HCT116 (cell line): ENCODE measurements at regions not wholly inside any gene's neighbourhood (a gene's known extent, or its start where the extent isn't known, plus 50 kb on each side); places are given as distances from the start of the nearest gene placed in this dataset.

Experiments used
- ATAC-seq: fragments of 200-7000 bp; cut with Tn5 transposase; 2 replicates; pipeline ENCODE4 v1.9.1; 2020; ENCODE audit warnings: mild to moderate bottlenecking, moderate library complexity
- BruUV-seq: library from RNA; stranded (reverse); fragments of 400-500 nt; replicated peaks from 2 replicates; lab custom pipeline; 2021; lab: Mats Ljungman, UMichigan
- CTCF ChIA-PET: fragments of 300-600 bp; sonication (Branson Sonifier 250); formaldehyde crosslinking; loops from one replicate; lab custom pipeline; 2021; ENCODE audit warnings: antibody characterized with exemption; lab: Charles Lee
- POLR2A ChIA-PET: fragments of 300-600, 350-600 bp; sonication (Branson Sonifier 250); formaldehyde crosslinking; loops from one replicate; lab custom pipeline; 2021; ENCODE audit warnings: antibody characterized with exemption; lab: Charles Lee
- RAD21 ChIA-PET, 2 experiments: fragments of 300-600 bp; sonication (Branson Sonifier 250); formaldehyde crosslinking; loops; one replicate each; lab custom pipeline; 2023; ENCODE audit warnings: low total read pairs in 2 of 2; ENCODE audit not compliant: uncharacterized antibody in 2 of 2, unreplicated experiment in 2 of 2, low non-redundant PET in 1 of 2; lab: Charles Lee
- DNase-seq: peaks from one replicate; pipeline ENCODE4 v3.0.0-alpha.2; 2010; ENCODE audit warnings: low read depth, low spot score
- H2AFZ ChIP-seq: fragments of 200-600 bp; shearing (Covaris generic), sonication (generic); 2 replicates; pipeline ENCODE4 v1.6.1; 2017; ENCODE audit warnings: low read depth, mixed run types, mixed read lengths, antibody characterized with exemption, low read length; ENCODE audit not compliant: poor library complexity, severe bottlenecking
- H3K27ac ChIP-seq: 2 replicates; pipeline ENCODE4 v1.5.1; 2012; ENCODE audit warnings: low read depth, low read length
- H3K27me3 ChIP-seq: fragments of 200-600 bp; sonication (generic); 2 replicates; pipeline ENCODE4 v1.6.1; 2016; ENCODE audit warnings: mixed run types, low read length, mixed read lengths; ENCODE audit not compliant: insufficient read depth
- H3K36me3 ChIP-seq, 2 experiments: fragments of 200-500 bp in 1 of 2; fragments of 200-600 bp in 1 of 2; sonication (Bioruptor generic) in 1 of 2; sonication (generic) in 1 of 2; 2 replicates each; pipeline versions ENCODE4 v1.5.1 to v1.6.1; 2014 to 2016; ENCODE audit warnings: low read length in 2 of 2, inconsistent platforms in 1 of 2, mixed read lengths in 1 of 2, mixed run types in 1 of 2; ENCODE audit not compliant: insufficient read depth in 2 of 2, control insufficient read depth in 1 of 2
- H3K4me1 ChIP-seq, 2 experiments: fragments of 200-600 bp in 1 of 2; sonication (generic) in 1 of 2; 2 replicates each; pipeline versions ENCODE4 v1.5.1 to v1.6.1; 2012 to 2017; ENCODE audit warnings: low read length in 2 of 2, inconsistent platforms in 1 of 2, mild to moderate bottlenecking in 1 of 2, mixed read lengths in 1 of 2, mixed run types in 1 of 2, moderate library complexity in 1 of 2; ENCODE audit not compliant: insufficient read depth in 2 of 2, control insufficient read depth in 1 of 2
- H3K4me2 ChIP-seq: fragments of 200-600 bp; sonication (generic); 2 replicates; pipeline ENCODE4 v1.6.1; 2017; ENCODE audit warnings: mixed run types, low read length, mixed read lengths
- H3K4me3 ChIP-seq, 2 experiments: fragments of 200-600 bp in 1 of 2; sonication (generic) in 1 of 2; replicated peaks in 1 of 2; 2 replicates each; pipeline ENCODE4 v1.5.1; 2011 to 2016; ENCODE audit warnings: low read length in 2 of 2, control low read depth in 1 of 2, low read depth in 1 of 2, mild to moderate bottlenecking in 1 of 2, mixed read lengths in 1 of 2, mixed run types in 1 of 2
- H3K79me2 ChIP-seq: fragments of 200-600 bp; sonication (generic); 2 replicates; pipeline ENCODE4 v1.6.1; 2017; ENCODE audit warnings: mild to moderate bottlenecking, mixed run types, low read length, moderate library complexity, mixed read lengths; ENCODE audit not compliant: insufficient read depth
- H3K9ac ChIP-seq: fragments of 200-600 bp; sonication (generic); 2 replicates; pipeline ENCODE4 v1.6.1; 2016; ENCODE audit warnings: low read length, mixed read lengths
- H3K9me2 ChIP-seq: fragments of 200-600 bp; sonication (generic), shearing (Covaris generic); 2 replicates; pipeline ENCODE4 v1.6.1; 2017; ENCODE audit warnings: mixed run types, mild to moderate bottlenecking, moderate library complexity; ENCODE audit not compliant: insufficient read depth
- H3K9me3 ChIP-seq, 2 experiments: fragments of 200-500 bp in 1 of 2; fragments of 200-600 bp in 1 of 2; sonication (Bioruptor generic) in 1 of 2; sonication (generic) in 1 of 2; 2 replicates each; pipeline ENCODE4 v1.6.1; 2014 to 2017; ENCODE audit warnings: low read length in 2 of 2, mixed read lengths in 2 of 2, inconsistent platforms in 1 of 2, low read depth in 1 of 2, mild to moderate bottlenecking in 1 of 2, mixed run types in 1 of 2, moderate library complexity in 1 of 2; ENCODE audit not compliant: control insufficient read depth in 1 of 2, insufficient read depth in 1 of 2
- H4K20me1 ChIP-seq: fragments of 200-600 bp; sonication (generic), shearing (Covaris generic); 2 replicates; pipeline ENCODE4 v1.6.1; 2017; ENCODE audit warnings: mixed run types, mild to moderate bottlenecking, moderate library complexity; ENCODE audit not compliant: insufficient read depth
- CEBPB ChIP-seq: IDR thresholded peaks from 2 replicates; pipeline ENCODE4 v1.6.1; 2012; ENCODE audit warnings: low read depth
- ELF1 ChIP-seq: IDR thresholded peaks from 2 replicates; pipeline ENCODE4 v1.6.1; 2012; ENCODE audit warnings: low read depth, borderline replicate concordance
- FOSL1 ChIP-seq: IDR thresholded peaks from 2 replicates; pipeline ENCODE4 v1.6.1; 2012; ENCODE audit warnings: low read depth
- RAD21 ChIP-seq: IDR thresholded peaks from 2 replicates; pipeline ENCODE4 v1.6.1; 2012; ENCODE audit warnings: low read depth, mild to moderate bottlenecking
- REST ChIP-seq: IDR thresholded peaks from 2 replicates; pipeline ENCODE4 v1.6.1; 2012; ENCODE audit warnings: low read depth
- SIN3A ChIP-seq: IDR thresholded peaks from 2 replicates; pipeline ENCODE4 v1.6.1; 2012; ENCODE audit warnings: low read depth
- SP1 ChIP-seq: IDR thresholded peaks from 2 replicates; pipeline ENCODE4 v1.6.1; 2012; ENCODE audit warnings: low read depth
- TCF7L2 ChIP-seq: IDR thresholded peaks from 2 replicates; pipeline ENCODE4 v1.7.0; 2011; ENCODE audit warnings: borderline replicate concordance, inconsistent platforms; ENCODE audit not compliant: insufficient read depth, insufficient read length; ENCODE audit errors: extremely low read depth
- YY1 ChIP-seq: IDR thresholded peaks from 2 replicates; pipeline ENCODE4 v1.6.1; 2011; ENCODE audit warnings: low read length, low read depth, moderate library complexity, mild to moderate bottlenecking; ENCODE audit not compliant: insufficient replicate concordance; ENCODE audit errors: extremely low read depth
- ZBTB33 ChIP-seq: IDR thresholded peaks from 2 replicates; pipeline ENCODE4 v1.6.1; 2011; ENCODE audit warnings: mild to moderate bottlenecking, low read length, moderate library complexity; ENCODE audit not compliant: insufficient replicate concordance; ENCODE audit errors: extremely low read depth
- ZFX ChIP-seq: fragments of 450-650 bp; IDR thresholded peaks from 2 replicates; pipeline ENCODE4 v1.6.1; 2017
- intact Hi-C: fragments of 100-400 bp; cut with micrococcal nuclease; formaldehyde crosslinking; loops from 2 replicates; pipeline ENCODE4 v1.10.0; 2022

- no peak overlapping the region for H3K4me3 ChIP-seq
- DNase-seq (no peak), ATAC-seq (no peak)
- RAD21 ChIA-PET = no interaction called here
- no peaks in the 10 kb centered on the region for H3K27me3 ChIP-seq
- CTCF ChIA-PET = no interaction called here
- no peaks in the 10 kb centered on the region for H3K9me2 ChIP-seq
- no TSS peak for BruUV-seq
- intact Hi-C loops = no loop called here
- no peaks in the 10 kb centered on the region for H3K4me1 ChIP-seq
- H3K36me3 ChIP-seq = no peaks in the 10 kb centered on the region
- TF ChIP-seq REST = no peak
- no peak for TF ChIP-seq SP1
- TF ChIP-seq ZFX = no peak
- no peak overlapping the region for H3K4me2 ChIP-seq
- H4K20me1 ChIP-seq = no peaks in the 10 kb centered on the region
- H2AFZ ChIP-seq = no peak overlapping the region
- no peaks in the 10 kb centered on the region for H3K79me2 ChIP-seq
- POLR2A ChIA-PET = no interaction called here
- no peak overlapping the region for H3K9ac ChIP-seq
- no peak overlapping the region for H3K27ac ChIP-seq
- no peaks in the 10 kb centered on the region for H3K9me3 ChIP-seq
Observed at GRCh38 chr3:178203650-178204049, 332.6 kb upstream of the KCNMB2 start.

- RAD21 ChIA-PET = no interaction called here
- TF ChIP-seq RAD21 (no peak), ZFX (no peak), ELF1 (no peak), FOSL1 (no peak), TCF7L2 (no peak), REST (no peak), YY1 (no peak), SIN3A (no peak), SP1 (no peak), ZBTB33 (no peak), CEBPB (no peak)
Observed at GRCh38 chr3:178205740-178206139, 330.5 kb upstream of the KCNMB2 start.

More at GRCh38 chr3:178205740-178206139, 330.5 kb upstream of the KCNMB2 start:
- no peaks in the 10 kb centered on the region for H3K27me3 ChIP-seq
- no peak overlapping the region for H3K27ac ChIP-seq
- no peak for DNase-seq
- no peaks in the 10 kb centered on the region for H3K9me2 ChIP-seq
- no peak overlapping the region for H2AFZ ChIP-seq
- POLR2A ChIA-PET = no interaction called here
- no peak for ATAC-seq
- H3K9me3 ChIP-seq = no peaks in the 10 kb centered on the region
- H3K36me3 ChIP-seq = no peaks in the 10 kb centered on the region
- no peak overlapping the region for H3K9ac ChIP-seq
- intact Hi-C loops = no loop called here
- H4K20me1 ChIP-seq = no peaks in the 10 kb centered on the region
- CTCF ChIA-PET = no interaction called here
- H3K4me1 ChIP-seq = no peaks in the 10 kb centered on the region
- H3K4me3 ChIP-seq = no peak overlapping the region
- no peak overlapping the region for H3K4me2 ChIP-seq
- no peaks in the 10 kb centered on the region for H3K79me2 ChIP-seq
- BruUV-seq = no TSS peak
